A172 (cell line): ENCODE measurements at regions not wholly inside any gene's neighbourhood (a gene's known extent, or its start where the extent isn't known, plus 50 kb on each side); places are given as distances from the start of the nearest gene placed in this dataset.

Experiments
- DNase-seq: peaks from one replicate; pipeline ENCODE4 v3.0.0-alpha.2; 2015; ENCODE audit warnings: low spot score

DNA sequence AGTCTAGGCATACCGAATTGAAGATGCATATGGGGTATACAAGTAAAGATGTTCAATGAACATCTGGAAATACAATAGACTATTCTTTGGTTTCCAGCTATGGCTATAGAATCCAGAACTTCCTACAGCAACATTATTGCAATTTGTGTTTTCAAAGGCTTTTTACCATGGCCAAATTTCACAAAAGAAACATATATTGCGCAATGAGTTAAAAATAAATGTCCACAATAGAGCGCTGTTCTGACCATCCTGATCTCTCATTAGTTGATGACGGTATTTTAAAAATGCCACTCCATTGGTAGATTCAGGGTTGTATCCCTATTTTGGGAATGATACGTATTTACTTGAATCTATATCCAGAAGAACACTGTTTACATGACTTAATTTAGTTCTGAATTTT is 139.2 kb downstream of the LINC00632 start:
- DNase-seq = no peak

DNA sequence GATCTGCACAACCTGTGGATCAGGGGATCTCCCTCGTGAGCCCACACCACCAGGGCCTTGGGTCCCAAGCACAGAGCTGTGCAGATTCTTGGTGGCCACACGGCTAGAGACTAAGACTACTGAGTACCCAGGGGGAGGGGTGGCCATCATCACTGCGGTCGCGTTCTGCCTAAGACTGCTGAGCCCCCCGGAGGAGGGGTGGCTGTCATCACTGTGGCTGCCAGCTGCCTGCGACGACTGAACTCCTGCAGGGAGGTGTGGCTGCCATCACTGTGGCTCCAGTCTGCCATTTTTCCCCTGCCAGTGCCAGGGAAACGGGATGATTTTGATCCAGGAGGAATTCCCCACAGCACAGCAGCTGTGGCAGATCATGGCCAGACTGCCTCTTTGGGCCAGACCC is 141.7 kb upstream of the SPANXB1 start:
- DNase-seq = no peak

DNA sequence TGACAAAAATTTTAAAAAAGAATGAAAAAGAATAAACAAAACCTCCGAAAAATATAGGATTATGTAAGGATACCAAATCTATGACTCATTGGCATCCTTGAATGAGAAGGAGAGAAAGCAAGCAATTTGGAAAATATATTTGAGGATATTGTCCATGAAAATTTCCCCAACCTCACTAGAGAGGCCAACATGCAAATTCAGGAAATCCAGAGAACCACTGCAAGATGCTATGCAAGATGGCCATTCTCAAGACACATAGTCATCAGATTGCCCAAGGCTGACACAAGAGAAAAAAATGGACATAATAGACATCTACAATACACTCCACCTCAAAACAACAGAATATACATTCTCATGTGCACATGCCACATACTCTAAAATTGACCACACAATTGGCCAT is 135.9 kb upstream of the SPANXB1 start:
- no peak for DNase-seq

DNA sequence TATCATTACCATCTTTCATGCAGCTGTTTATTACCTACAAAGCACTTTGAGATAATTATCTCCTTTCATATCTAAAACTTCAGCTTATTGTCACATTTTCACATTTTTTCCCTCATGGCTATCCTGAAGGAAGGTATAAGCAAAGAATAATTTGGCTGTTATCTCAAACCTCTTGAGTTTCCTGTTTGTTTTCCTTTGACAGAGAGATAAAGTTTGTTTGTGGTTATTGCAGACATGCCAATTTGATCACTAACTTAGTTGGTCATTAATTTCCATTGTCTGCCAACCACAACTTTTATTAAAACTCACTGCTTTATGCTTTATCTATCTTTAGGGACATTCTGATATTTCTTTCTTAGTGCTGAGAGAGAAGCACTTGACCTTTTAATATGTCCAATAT is 89.8 kb upstream of the SPANXB1 start:
- no peak for DNase-seq

DNA sequence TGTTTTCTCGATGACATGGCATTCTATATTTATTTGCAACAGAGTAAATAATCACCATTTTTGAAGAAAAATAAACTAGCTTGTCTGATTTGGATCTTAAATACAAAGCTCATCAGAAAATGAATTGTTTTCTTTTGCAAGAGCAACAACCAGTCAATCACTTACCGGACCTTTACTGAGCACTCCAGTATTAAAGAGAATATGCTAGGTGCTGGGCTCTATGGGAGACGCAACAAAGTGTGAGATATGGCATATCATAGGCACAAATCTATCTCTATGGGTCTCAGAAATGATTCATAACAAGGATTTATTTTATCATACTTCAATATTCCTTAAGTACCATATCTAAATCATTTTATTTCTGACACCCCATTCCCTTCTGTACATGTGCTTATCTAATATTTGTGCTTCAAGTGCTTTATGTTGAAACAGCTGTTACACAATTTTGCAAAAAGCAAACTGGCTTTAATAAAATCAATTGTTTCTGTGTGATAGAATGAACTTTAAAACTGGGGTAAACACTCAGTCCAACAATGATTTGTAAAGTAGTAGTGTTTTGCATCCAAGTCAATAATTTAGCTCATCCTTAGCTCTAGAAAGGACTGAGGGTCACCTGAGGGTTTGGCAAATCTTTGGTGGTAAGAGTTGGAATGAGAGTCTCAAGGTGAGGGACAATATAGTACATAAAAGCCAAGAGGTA is 88.4 kb upstream of the SPANXB1 start:
- no peak for DNase-seq

DNA sequence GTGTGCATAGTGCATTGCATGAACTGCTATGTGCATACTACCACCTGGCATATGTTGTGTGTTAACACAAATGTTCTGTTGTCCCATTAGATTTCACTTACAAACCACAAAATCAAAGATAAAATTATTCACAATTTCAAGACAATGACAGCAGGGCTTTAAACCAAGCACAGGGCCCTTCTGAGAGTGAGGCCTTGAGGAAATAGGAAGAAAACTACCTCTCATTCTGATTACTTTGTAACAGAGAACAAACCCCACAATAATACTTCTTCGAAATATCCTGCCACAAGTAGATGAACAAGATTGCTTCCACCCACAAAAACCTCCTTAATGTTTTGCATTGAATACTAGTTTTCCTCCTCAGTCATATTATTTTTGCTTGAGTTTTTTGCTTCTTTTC is 85.5 kb upstream of the SPANXB1 start:
- no peak for DNase-seq

DNA sequence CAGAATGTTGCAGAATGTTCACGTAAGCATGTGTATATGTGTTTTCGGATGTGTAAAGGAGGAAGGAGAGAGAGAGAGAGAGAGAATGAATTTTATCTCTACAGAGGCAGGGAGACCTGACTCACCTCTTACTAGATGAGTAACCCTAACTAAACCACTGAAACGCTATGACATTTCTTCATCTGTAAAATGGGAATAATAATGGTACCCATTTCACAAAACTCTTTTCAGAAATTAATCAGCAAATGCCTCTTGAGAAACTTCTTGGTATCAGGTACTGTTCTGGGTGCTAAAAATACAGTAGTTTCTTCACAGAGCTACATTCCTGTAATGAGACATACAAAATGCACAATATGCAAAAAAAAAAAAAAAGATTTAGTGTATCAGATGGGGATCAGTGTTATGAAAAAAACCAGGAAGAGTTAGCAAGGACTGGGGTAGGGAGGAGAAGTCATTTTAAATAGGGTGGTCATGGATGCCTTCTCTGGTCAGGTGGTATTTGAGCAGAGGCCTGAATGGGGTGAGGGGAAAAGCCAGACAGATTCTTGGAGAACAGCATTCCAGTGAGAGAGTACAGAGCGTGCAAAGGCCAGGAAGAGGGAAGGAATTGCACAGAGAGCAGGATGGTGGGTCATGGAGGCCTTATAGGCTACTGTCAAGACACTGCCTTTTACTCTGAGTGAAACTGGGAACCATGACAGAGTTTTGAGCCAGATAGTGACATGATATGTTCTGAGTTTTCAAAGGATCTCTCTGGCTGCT is 84.9 kb upstream of the SPANXB1 start:
- DNase-seq = no peak

DNA sequence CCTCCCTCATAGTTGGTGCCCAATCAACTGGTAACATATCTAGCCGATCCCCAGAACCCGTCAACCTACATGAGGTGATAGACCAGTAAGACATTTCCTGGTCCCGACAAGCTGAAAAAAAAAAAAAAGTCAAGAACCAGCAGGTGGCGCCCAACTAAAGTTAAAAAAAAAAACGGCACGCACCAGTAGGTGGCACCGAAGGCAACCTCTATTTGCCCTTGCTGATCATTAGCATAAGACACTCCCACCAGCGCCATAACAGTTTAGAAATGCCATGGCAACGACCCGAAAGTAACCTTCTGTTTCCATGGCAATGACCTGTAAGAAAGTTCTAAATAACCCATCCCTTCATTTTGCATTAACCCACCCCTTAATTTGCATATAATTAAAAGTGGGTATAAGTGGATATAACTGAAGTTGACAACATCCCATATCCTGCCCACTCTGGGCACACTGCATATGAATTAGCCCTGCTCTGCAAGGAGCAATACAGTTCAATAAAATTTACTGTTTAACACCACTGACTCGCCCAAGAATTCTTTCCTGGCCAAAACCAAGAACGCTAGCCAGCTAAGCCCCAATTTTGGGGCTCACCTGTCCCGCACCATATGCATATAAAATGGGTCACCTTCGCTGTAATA is 83.9 kb upstream of the SPANXB1 start:
- DNase-seq = peak; percentile 56

DNA sequence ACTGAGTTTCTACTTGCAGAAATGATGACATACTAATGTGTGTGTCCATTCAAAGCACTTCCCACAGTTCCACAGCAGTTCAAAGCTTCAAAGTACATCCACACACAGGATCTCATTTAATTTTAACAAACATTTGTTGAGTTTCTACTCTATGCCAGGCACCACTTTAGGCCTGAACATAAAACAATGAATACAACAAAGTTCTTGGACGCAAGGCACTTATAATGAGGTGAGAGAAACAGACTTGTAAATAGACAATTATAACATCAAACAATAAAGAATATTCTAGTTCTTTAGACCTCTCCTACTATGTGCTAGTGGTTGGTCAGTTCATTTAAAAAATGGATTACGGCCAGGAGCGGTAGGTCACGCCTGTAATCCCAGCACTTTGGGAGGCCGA is 82.0 kb upstream of the SPANXB1 start:
- no peak for DNase-seq

DNA sequence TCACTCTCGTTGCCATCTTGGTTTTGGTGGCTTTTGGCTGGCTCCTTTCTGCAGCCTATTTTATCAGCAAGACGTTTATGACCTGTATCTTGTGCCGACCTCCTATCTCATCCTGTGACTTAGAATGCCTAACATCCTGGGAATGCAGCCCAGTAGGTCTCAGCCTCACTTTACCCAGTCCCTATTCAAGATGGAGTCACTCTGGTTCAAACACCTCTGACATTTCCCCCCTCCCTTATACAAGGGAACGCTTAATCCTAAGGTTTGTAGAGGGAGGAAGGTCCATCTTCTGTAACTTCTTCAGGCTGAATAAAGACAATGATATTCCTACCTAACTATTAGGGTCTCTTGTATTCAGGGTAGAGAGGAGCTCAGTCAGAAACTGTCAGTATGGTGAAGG is 79.3 kb upstream of the SPANXB1 start:
- DNase-seq = no peak

DNA sequence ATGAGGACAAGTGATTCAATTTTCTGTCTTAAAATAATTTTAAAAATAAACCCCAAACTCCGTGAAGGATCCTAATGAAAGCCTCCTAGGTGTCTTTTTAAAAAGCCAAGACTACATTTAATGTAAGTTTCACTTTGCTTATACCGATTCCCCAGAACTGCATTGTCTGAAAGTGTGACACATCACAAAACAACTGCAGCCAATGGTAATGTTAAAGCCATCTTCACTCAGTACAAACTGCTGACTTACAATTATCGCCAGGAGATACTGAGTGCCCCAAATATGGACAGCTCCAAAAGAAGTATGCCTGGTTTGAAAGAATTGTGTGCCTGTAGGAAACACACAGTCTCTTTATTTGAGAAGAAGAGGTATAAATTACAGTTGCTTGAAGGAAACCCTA is 73.7 kb upstream of the SPANXB1 start:
- DNase-seq = no peak

DNA sequence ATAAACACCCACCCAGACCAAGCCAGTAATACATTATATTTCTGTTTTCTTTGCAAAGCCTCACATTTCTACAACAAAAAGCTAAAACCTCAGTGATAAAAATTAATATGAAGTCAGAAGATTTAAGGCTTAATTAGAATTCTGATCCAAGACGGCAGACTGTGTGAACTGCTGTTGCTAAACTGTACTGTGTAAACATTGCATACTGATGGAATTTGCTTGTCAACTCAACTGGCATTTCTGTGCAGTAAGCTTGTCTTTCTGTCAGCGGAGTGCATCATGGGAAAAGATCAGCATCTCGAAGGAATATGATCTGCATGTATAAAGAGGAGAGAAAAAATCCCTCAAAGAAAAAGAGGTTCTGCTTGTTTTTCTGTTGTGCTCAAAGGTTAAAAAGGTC is 69.4 kb upstream of the SPANXB1 start:
- DNase-seq = no peak

DNA sequence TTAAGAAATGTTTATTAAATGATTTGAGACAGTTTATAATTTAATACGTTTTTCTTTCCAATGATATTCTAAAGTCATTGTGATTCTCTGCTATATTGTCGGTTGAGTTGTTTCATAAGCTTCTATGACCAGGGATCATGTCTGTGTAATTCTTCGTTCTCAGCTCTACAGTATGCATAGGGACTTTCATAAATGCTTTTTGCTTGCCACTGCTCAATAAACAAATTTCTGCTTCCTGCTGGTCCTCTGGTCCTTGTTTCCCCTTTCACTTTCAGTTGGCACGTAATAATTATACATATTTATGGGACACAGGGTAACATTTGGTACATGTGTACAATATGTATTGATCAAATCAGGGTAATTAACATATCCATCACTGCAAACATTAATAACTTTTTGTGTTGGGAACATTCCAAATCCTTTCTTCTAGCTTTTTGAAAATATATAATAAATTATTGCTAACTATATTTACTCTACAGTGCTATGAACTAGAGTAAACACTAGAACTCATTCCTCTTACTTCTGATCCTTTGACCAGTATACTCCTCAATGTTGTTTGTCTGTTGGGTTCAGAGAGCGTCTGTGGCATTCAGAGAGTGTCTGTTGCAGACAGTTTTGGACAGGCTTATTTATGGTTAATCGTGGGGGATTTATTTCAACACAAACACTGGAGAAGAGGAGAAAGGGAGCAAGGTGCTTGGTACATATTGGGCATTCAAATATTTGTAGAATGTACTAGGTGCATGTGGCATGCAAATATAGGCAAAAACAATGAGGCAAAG is 68.3 kb upstream of the SPANXB1 start:
- DNase-seq = no peak

DNA sequence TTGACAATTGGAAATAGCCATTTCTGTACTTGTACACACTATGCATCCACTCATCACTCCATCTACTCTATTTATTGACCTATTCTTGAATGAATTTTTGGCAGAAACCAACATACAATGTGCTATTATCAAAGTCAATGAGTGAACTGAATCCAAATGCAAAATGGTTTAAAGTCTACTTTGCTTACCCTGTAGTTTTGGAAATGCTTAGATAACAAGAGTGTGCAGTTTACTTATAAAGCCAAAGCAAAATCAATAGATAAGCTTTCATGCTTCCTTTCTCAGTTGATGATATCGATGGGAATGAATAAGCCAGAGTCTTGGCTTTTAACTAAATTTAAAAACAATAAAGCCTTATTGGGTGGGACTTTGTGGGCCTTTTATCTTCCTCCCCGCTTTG is 58.9 kb upstream of the SPANXB1 start:
- DNase-seq = no peak

DNA sequence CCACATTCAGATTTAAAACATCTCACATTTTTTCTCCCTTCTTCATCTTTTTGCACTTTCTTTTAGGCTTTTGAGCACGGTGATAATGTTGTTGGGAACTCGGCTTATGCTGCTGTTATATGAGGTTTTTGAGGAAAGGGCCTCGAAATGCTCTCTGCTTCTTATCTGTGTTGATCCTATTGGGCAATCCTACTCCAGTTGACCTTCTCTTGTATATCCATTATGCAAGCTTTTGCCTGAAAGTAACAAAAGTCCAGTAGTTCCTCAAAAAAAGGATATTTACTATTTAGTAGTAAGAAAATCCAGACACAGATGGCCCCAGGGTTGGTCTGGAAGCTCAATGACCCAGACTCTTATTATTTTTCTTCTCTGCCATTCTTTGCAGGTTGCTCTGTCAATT is 57.7 kb upstream of the SPANXB1 start:
- DNase-seq = no peak

DNA sequence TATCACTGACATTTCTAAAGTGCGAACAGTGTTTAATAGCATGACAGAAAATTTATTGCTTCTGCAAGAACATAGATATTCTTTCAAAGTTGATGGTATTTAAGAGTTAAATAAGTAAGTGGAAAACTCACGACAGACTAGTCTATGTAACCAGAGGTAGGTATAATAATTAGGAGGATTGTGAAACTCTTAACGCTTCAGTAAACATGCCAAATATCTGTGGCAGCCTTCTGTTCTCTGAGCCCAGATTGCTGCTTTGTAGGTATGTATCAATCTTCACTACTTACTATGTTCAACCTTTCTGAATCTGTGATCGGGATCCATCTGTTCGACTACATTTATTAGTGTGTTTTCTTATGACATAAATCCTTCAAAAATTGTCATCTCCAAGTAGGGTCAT is 53.6 kb upstream of the SPANXB1 start:
- no peak for DNase-seq

DNA sequence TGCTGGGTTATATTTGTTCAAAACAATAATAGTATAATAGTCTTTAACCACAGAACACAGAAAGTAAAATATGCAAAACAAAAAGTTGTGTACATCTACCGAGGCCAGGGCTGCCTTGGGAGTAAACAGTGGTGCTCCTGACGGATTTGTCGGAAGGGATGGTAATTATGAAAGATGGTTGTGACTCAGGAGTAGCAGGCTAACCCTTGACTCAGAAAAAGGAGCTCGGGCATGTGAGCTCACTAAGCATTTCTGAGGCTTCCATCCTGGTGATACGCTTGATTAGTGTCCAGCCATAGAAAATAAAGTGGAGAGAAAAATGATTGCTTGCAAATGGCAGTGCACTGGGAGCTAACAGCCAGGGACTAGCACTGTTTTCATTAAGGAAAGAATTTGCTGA is 53.2 kb upstream of the SPANXB1 start:
- DNase-seq = no peak
